B cell (primary cell): ENCODE measurements at regions not wholly inside any gene's neighbourhood (a gene's known extent, or its start where the extent isn't known, plus 50 kb on each side); places are given as distances from the start of the nearest gene placed in this dataset.

Experiments
- EZH2 ChIP-seq: IDR thresholded peaks from 2 replicates; pipeline ENCODE4 v1.6.1; 2012; ENCODE audit warnings: borderline replicate concordance, low read depth, mild to moderate bottlenecking, moderate library complexity, low read length; ENCODE audit not compliant: insufficient read depth, poor library complexity, severe bottlenecking
- TF ChIP-seq, protein P1 (sequence below): fragments of 200-600 bp; IDR thresholded peaks from one replicate; pipeline ENCODE4 v1.8.0; 2022; ENCODE audit warnings: antibody characterized with exemption, mild to moderate bottlenecking

GRCh38 chr14:37857774-37858266 is 262.4 kb downstream of the TTC6 start:
- TF ChIP-seq, protein P1, sequence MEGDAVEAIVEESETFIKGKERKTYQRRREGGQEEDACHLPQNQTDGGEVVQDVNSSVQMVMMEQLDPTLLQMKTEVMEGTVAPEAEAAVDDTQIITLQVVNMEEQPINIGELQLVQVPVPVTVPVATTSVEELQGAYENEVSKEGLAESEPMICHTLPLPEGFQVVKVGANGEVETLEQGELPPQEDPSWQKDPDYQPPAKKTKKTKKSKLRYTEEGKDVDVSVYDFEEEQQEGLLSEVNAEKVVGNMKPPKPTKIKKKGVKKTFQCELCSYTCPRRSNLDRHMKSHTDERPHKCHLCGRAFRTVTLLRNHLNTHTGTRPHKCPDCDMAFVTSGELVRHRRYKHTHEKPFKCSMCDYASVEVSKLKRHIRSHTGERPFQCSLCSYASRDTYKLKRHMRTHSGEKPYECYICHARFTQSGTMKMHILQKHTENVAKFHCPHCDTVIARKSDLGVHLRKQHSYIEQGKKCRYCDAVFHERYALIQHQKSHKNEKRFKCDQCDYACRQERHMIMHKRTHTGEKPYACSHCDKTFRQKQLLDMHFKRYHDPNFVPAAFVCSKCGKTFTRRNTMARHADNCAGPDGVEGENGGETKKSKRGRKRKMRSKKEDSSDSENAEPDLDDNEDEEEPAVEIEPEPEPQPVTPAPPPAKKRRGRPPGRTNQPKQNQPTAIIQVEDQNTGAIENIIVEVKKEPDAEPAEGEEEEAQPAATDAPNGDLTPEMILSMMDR, result no peak
- no peak for TF ChIP-seq EZH2
